H1 (cell line): ENCODE measurements at regions not wholly inside any gene's neighbourhood (a gene's known extent, or its start where the extent isn't known, plus 50 kb on each side); places are given as distances from the start of the nearest gene placed in this dataset.

ENCODE experiments used
- CTCF ChIA-PET: fragments of 300-600 bp; sonication (Branson Sonifier 250); formaldehyde crosslinking; loops from one replicate; lab custom pipeline; 2021; ENCODE audit not compliant: partially characterized antibody; lab: Charles Lee
- POLR2A ChIA-PET: fragments of 300-600 bp; sonication (Branson Sonifier 250); formaldehyde crosslinking; loops from one replicate; lab custom pipeline; 2021; ENCODE audit warnings: inconsistent platforms; ENCODE audit not compliant: partially characterized antibody; lab: Charles Lee
- DNase-seq, 2 experiments: peaks; one replicate each; pipeline versions ENCODE4 v3.0.0 to v3.0.0-alpha.2; 2010 to 2022; ENCODE audit warnings: low spot score in 2 of 2, low read depth in 1 of 2, mixed read lengths in 1 of 2
- FAIRE-seq: peaks from 2 replicates; lab custom pipeline; 2011; peaks lifted over from hg19 to GRCh38; lab: Jason Lieb, UNC
- H2AFZ ChIP-seq: 2 replicates; pipeline ENCODE4 v1.8.1; 2012; ENCODE audit warnings: low read length, inconsistent platforms
- H2AK5ac ChIP-seq: 2 replicates; pipeline ENCODE4 v1.6.1; 2013; ENCODE audit warnings: low read depth, low read length
- H2BK120ac ChIP-seq: replicated peaks from 2 replicates; pipeline ENCODE3; 2013; ENCODE audit warnings: low read depth, low read length, inconsistent platforms
- H2BK12ac ChIP-seq: 2 replicates; pipeline ENCODE4 v1.6.1; 2013; ENCODE audit warnings: low read depth, low read length
- H2BK15ac ChIP-seq: 2 replicates; pipeline ENCODE4 v1.6.1; 2013; ENCODE audit warnings: low read length
- H2BK20ac ChIP-seq: 2 replicates; pipeline ENCODE4 v1.6.1; 2013; ENCODE audit warnings: low read length
- H2BK5ac ChIP-seq: 2 replicates; pipeline ENCODE4 v1.6.1; 2013; ENCODE audit warnings: low read depth, low read length
- H3K14ac ChIP-seq: 2 replicates; pipeline ENCODE4 v1.6.1; 2013; ENCODE audit warnings: inconsistent platforms; ENCODE audit not compliant: insufficient read length
- H3K18ac ChIP-seq: 2 replicates; pipeline ENCODE4 v1.6.1; 2013; ENCODE audit warnings: low read length; ENCODE audit errors: extremely low read depth
- H3K23ac ChIP-seq: 2 replicates; pipeline ENCODE4 v1.6.1; 2013; ENCODE audit warnings: inconsistent platforms; ENCODE audit not compliant: insufficient read length
- H3K23me2 ChIP-seq: 2 replicates; pipeline ENCODE4 v1.6.1; 2013; ENCODE audit warnings: low read depth, low read length
- H3K27ac ChIP-seq: 2 replicates; pipeline ENCODE4 v1.6.1; 2011; ENCODE audit warnings: low read depth, low read length, inconsistent platforms
- H3K27me3 ChIP-seq, 4 experiments: replicated peaks in 1 of 4; 1 replicate in 1 of 4; 2 replicates in 3 of 4; pipeline versions ENCODE4 v1.6.1 to v1.8.1; 2011 to 2013; ENCODE audit warnings: low read length in 3 of 4, mild to moderate bottlenecking in 3 of 4, inconsistent platforms in 2 of 4, mixed read lengths in 2 of 4, moderate library complexity in 1 of 4; ENCODE audit not compliant: control insufficient read depth in 3 of 4, insufficient read depth in 3 of 4; ENCODE audit errors: extremely low read depth in 1 of 4
- H3K36me3 ChIP-seq, 4 experiments: 2 replicates each; pipeline versions ENCODE4 v1.6.1 to v1.8.1; 2011 to 2013; ENCODE audit warnings: mild to moderate bottlenecking in 4 of 4, low read length in 3 of 4, moderate library complexity in 2 of 4, control low read depth in 1 of 4, inconsistent platforms in 1 of 4; ENCODE audit not compliant: insufficient read depth in 4 of 4, control insufficient read depth in 2 of 4
- H3K4ac ChIP-seq: replicated peaks from 2 replicates; pipeline ENCODE3; 2013; ENCODE audit warnings: low read length, low read depth, mixed read lengths, inconsistent platforms; ENCODE audit not compliant: insufficient read length
- H3K4me1 ChIP-seq, 4 experiments: replicated peaks in 1 of 4; 1 replicate in 1 of 4; 2 replicates in 3 of 4; pipeline versions ENCODE4 v1.6.1 to v1.8.1; 2011 to 2013; ENCODE audit warnings: low read length in 3 of 4, inconsistent platforms in 2 of 4, mixed read lengths in 1 of 4; ENCODE audit not compliant: insufficient read depth in 4 of 4, control insufficient read depth in 3 of 4
- H3K4me2 ChIP-seq, 2 experiments: 2 replicates each; pipeline versions ENCODE4 v1.6.1 to v1.8.1; 2011 to 2013; ENCODE audit warnings: low read depth in 2 of 2, low read length in 2 of 2, control low read depth in 1 of 2, inconsistent platforms in 1 of 2, mild to moderate bottlenecking in 1 of 2; ENCODE audit not compliant: insufficient read depth in 1 of 2
- H3K4me3 ChIP-seq, 4 experiments: fragments of 200-600, 300-600 bp in 1 of 4; sonication (generic), shearing (Covaris generic), sonication (Bioruptor Twin) in 1 of 4; 2 replicates each; pipeline versions ENCODE4 v1.5.1 to v1.8.1; 2011 to 2016; ENCODE audit warnings: low read length in 4 of 4, low read depth in 3 of 4, control low read depth in 2 of 4, inconsistent platforms in 2 of 4, mild to moderate bottlenecking in 2 of 4, mixed read lengths in 1 of 4, moderate library complexity in 1 of 4; ENCODE audit not compliant: insufficient read depth in 2 of 4; ENCODE audit errors: extremely low read depth in 1 of 4
- H3K56ac ChIP-seq: replicated peaks from 2 replicates; pipeline ENCODE3; 2013; ENCODE audit warnings: low read depth, mild to moderate bottlenecking, mixed read lengths, low read length, inconsistent platforms; ENCODE audit not compliant: insufficient read length
- H3K79me1 ChIP-seq: 2 replicates; pipeline ENCODE4 v1.6.1; 2013; ENCODE audit warnings: low read depth, low read length, control low read depth
- H3K79me2 ChIP-seq, 2 experiments: 2 replicates each; pipeline versions ENCODE4 v1.6.1 to v1.8.1; 2012 to 2013; ENCODE audit warnings: low read length in 2 of 2, mild to moderate bottlenecking in 2 of 2, inconsistent platforms in 1 of 2; ENCODE audit not compliant: insufficient read depth in 2 of 2, control insufficient read depth in 1 of 2
- H3K9ac ChIP-seq, 4 experiments: replicated peaks in 1 of 4; 1 replicate in 1 of 4; 2 replicates in 3 of 4; pipeline versions ENCODE4 v1.6.1 to v1.8.1; 2011 to 2013; ENCODE audit warnings: low read depth in 3 of 4, low read length in 3 of 4, control low read depth in 2 of 4, mild to moderate bottlenecking in 2 of 4, moderate library complexity in 2 of 4, inconsistent platforms in 1 of 4; ENCODE audit errors: extremely low read depth in 1 of 4
- H3K9me3 ChIP-seq, 2 experiments: 2 replicates each; pipeline versions ENCODE4 v1.6.1 to v1.8.1; 2012 to 2013; ENCODE audit warnings: mild to moderate bottlenecking in 2 of 2, moderate library complexity in 2 of 2, control low read depth in 1 of 2, inconsistent platforms in 1 of 2, low read depth in 1 of 2, low read length in 1 of 2, mixed read lengths in 1 of 2; ENCODE audit not compliant: insufficient read depth in 2 of 2
- H4K20me1 ChIP-seq, 2 experiments: replicated peaks in 1 of 2; 2 replicates each; pipeline versions ENCODE3 to v1.8.1; 2011 to 2013; ENCODE audit warnings: inconsistent platforms in 2 of 2, low read length in 2 of 2, mild to moderate bottlenecking in 1 of 2; ENCODE audit not compliant: insufficient read depth in 2 of 2, control insufficient read depth in 1 of 2
- H4K5ac ChIP-seq: 2 replicates; pipeline ENCODE4 v1.6.1; 2013; ENCODE audit warnings: low read length, low read depth, mixed read lengths, inconsistent platforms; ENCODE audit not compliant: insufficient read length
- H4K8ac ChIP-seq: 2 replicates; pipeline ENCODE4 v1.8.0; 2013; ENCODE audit warnings: mild to moderate bottlenecking, moderate library complexity, low read length, inconsistent platforms; ENCODE audit not compliant: insufficient read depth; ENCODE audit errors: extremely low read depth
- H4K91ac ChIP-seq: replicated peaks from 2 replicates; pipeline ENCODE3; 2013; ENCODE audit warnings: low read length, mixed read lengths, inconsistent platforms; ENCODE audit not compliant: insufficient read length
- CBX8 ChIP-seq: fragments of 300-800, 300-1000 bp; sonication (generic); IDR thresholded peaks from 2 replicates; pipeline ENCODE4 v1.7.1; 2016; ENCODE audit warnings: low read depth, low read length, borderline replicate concordance
- CEBPB ChIP-seq: IDR thresholded peaks from 2 replicates; pipeline ENCODE4 v1.6.1; 2012; ENCODE audit warnings: low read depth, low read length
- CREB1 ChIP-seq: IDR thresholded peaks from 2 replicates; pipeline ENCODE4 v1.6.1; 2012; ENCODE audit warnings: inconsistent platforms
- GTF2F1 ChIP-seq: IDR thresholded peaks from 2 replicates; pipeline ENCODE4 v1.6.1; 2012; ENCODE audit warnings: low read depth, low read length, improper control_type of control experiment, borderline replicate concordance
- JUN ChIP-seq: IDR thresholded peaks from 2 replicates; pipeline ENCODE4 v1.6.1; 2011; ENCODE audit warnings: low read depth, mild to moderate bottlenecking, improper control_type of control experiment, low read length
- KDM5A ChIP-seq: fragments of 200-600 bp; IDR thresholded peaks from 2 replicates; pipeline ENCODE4 v1.7.1; 2012; ENCODE audit warnings: mild to moderate bottlenecking, low read length, inconsistent platforms, mixed read lengths
- MAFK ChIP-seq: IDR thresholded peaks from 2 replicates; pipeline ENCODE4 v1.6.1; 2012; ENCODE audit warnings: low read depth, mild to moderate bottlenecking, improper control_type of control experiment, low read length
- POU5F1 ChIP-seq: IDR thresholded peaks from 2 replicates; pipeline ENCODE4 v1.6.1; 2011; ENCODE audit warnings: low read depth, mild to moderate bottlenecking, low read length, moderate library complexity
- RNF2 ChIP-seq: fragments of 200-900, 300-1000 bp; sonication (generic); IDR thresholded peaks from 2 replicates; pipeline ENCODE4 v1.7.1; 2016; ENCODE audit warnings: borderline replicate concordance, low read depth, mild to moderate bottlenecking, antibody characterized with exemption, low read length; ENCODE audit not compliant: poor library complexity, severe bottlenecking; ENCODE audit errors: missing control alignments
- SAP30 ChIP-seq: fragments of 300-600 bp; sonication (generic); IDR thresholded peaks from 2 replicates; pipeline ENCODE4 v1.7.1; 2012; ENCODE audit warnings: low read length, moderate library complexity, mild to moderate bottlenecking, inconsistent platforms; ENCODE audit not compliant: insufficient read depth, insufficient replicate concordance
- SIN3A ChIP-seq, 2 experiments: IDR thresholded peaks in 1 of 2; conservative IDR thresholded peaks in 1 of 2; 2 replicates each; pipeline ENCODE4 v1.6.1; 2011 to 2012; ENCODE audit warnings: low read length in 2 of 2, improper control_type of control experiment in 1 of 2, low read depth in 1 of 2, mild to moderate bottlenecking in 1 of 2
- SIRT6 ChIP-seq: IDR thresholded peaks from one replicate; pipeline ENCODE4 v1.7.1; 2012; ENCODE audit warnings: low read length, inconsistent platforms
- TBP ChIP-seq: IDR thresholded peaks from 2 replicates; pipeline ENCODE4 v1.6.1; 2011; ENCODE audit warnings: low read depth, low read length, improper control_type of control experiment
- TCF12 ChIP-seq: IDR thresholded peaks from 2 replicates; pipeline ENCODE4 v1.6.1; 2011; ENCODE audit warnings: low read depth, mild to moderate bottlenecking, low read length
- TEAD4 ChIP-seq: IDR thresholded peaks from 2 replicates; pipeline ENCODE4 v1.6.1; 2012; ENCODE audit warnings: low read depth, low read length, inconsistent platforms, mixed read lengths
- ZNF274 ChIP-seq: IDR thresholded peaks from 2 replicates; pipeline ENCODE4 v1.7.0; 2012; ENCODE audit warnings: low read length, borderline replicate concordance; ENCODE audit errors: extremely low read depth
- WGBS, 2 experiments: shearing (Covaris generic) in 1 of 2; methylation state at CpG; one replicate each; pipeline versions ENCODE4 v1.1.6 to v1.1.7; 2013 to 2015; ENCODE audit warnings: low lambda C conversion rate in 2 of 2, mixed read lengths in 2 of 2, inconsistent platforms in 1 of 2, low coverage in 1 of 2, missing lambda C conversion rate in 1 of 2; ENCODE audit not compliant: insufficient replicate concordance in 2 of 2, insufficient coverage in 1 of 2, insufficient read length in 1 of 2; ENCODE audit errors: extremely low coverage in 1 of 2, missing lambda C conversion rate in 1 of 2; 5-methylcytosine and 5-hydroxymethylcytosine counted together

GRCh38 chr10:24784923-24785322 lies 61.2 kb upstream of the ARHGAP21 start:
- Histone ChIP-seq H2BK5ac (no peak overlapping the region), H3K4ac (no peak overlapping the region), H3K9ac (no peak overlapping the region), H4K20me1 (no peaks in the 10 kb centered on the region), H3K14ac (no peak overlapping the region), H3K79me2 (no peaks in the 10 kb centered on the region), H3K4me2 (no peak overlapping the region), H2BK120ac (no peak overlapping the region), H3K4me1 (no peaks in the 10 kb centered on the region), H2AK5ac (no peak overlapping the region), H3K79me1 (no peaks in the 10 kb centered on the region), H4K5ac (no peak overlapping the region), H3K23ac (no peak overlapping the region), H3K23me2 (no peaks in the 10 kb centered on the region), H3K18ac (no peak overlapping the region), H3K9me3 (no peaks in the 10 kb centered on the region), H4K8ac (no peak overlapping the region), H2BK12ac (no peak overlapping the region), H4K91ac (no peak overlapping the region), H3K27me3 (no peaks in the 10 kb centered on the region), H2AFZ (no peak overlapping the region), H2BK20ac (no peak overlapping the region), H3K56ac (no peak overlapping the region), H3K27ac (no peak overlapping the region), H3K4me3 (no peak overlapping the region), H2BK15ac (no peak overlapping the region), H3K36me3 (no peaks in the 10 kb centered on the region)
- whole genome bisulfite sequencing, 2 experiments, result 96% methylated on average over 6 of the region's 6 CpGs; no CpG with 5 or more reads in 1 of the 2 experiments
- CTCF ChIA-PET, result interaction anchor here (0.9 to 1.3 kb wide), 3 partner anchors 9 to 142 kb away, joined by 3 to 4 read pairs (median 4); no protein-coding TSS in a partner anchor
- FAIRE-seq (no peak), DNase-seq (no peak)
- POLR2A ChIA-PET, result interaction anchor here (1.1 kb wide), 1 partner anchor 166 kb away, joined by 3 read pairs; no protein-coding TSS in a partner anchor
- TF ChIP-seq ZNF274 (no peak), RNF2 (no peak), KDM5A (no peak), CREB1 (no peak), MAFK (no peak), SIN3A (conservative IDR thresholded peaks at IDR 0.05 in 1 of 2, IDR thresholded peaks at IDR 0.05 in 1 of 2; ENCODE audit: low read depth in 1 of 2, low read length in 2 of 2) (no peak), POU5F1 (no peak), JUN (no peak), CBX8 (no peak), GTF2F1 (no peak), CEBPB (no peak), TCF12 (no peak), TEAD4 (no peak), SAP30 (no peak), SIRT6 (no peak), TBP (no peak)
